ENCODE measurements at regions not wholly inside any gene's neighbourhood (a gene's known extent, or its start where the extent isn't known, plus 50 kb on each side); places are given as distances from the start of the nearest gene placed in this dataset.

- TF ChIP-seq CTCF (IDR thresholded peaks at IDR 0.05; ENCODE audit: low read depth, low read length, missing input control), result no peak
- no peak for TF ChIP-seq MAX (IDR thresholded peaks at IDR 0.05)
These were observed 245.5 kb upstream of the MDFIC2 start for GRCh38 chr3:70557976-70558375.

Measured in liver (tissue), 2 donors.